ENCODE measurements at regions not wholly inside any gene's neighbourhood (a gene's known extent, or its start where the extent isn't known, plus 50 kb on each side); places are given as distances from the start of the nearest gene placed in this dataset.

- DNase-seq: no peak
- POLR2A ChIA-PET: no interaction called here
- CTCF ChIA-PET: no interaction called here
- no peaks in the 10 kb centered on the region for H3K9me3 Mint-ChIP-seq
- H3K27me3 Mint-ChIP-seq: no peaks in the 10 kb centered on the region
- no peak overlapping the region for H3K4me3 Mint-ChIP-seq
- H3K27ac Mint-ChIP-seq: no peak overlapping the region
- no peaks in the 10 kb centered on the region for H3K4me1 Mint-ChIP-seq
- H3K36me3 Mint-ChIP-seq (ENCODE audit: low read depth): no peaks in the 10 kb centered on the region
These were observed 292.9 kb upstream of the SLC14A2 start for GRCh38 chr18:45322343-45322742.

DNA sequence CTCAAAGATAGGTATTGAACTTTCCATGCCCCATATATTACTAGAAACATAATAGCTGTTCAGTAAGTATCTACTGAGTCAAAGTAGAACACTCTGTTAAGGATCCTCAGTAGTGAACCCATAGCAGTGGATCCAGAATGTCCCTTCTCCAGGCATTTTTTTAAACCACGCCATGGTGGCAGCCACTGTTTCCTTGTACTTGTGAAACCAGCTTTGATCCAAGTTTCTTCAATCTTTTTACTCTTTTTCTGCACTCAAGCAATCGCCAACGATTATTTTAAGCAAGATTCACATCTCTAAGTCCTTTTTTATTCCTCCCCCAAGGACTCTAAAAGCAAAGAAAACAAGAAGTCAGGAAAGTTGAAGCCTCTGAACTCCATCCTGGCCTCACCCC, 291.2 kb upstream of the SLC14A2 start:
- Mint-ChIP-seq H3K4me1 (no peaks in the 10 kb centered on the region), H3K27ac (no peak overlapping the region), H3K4me3 (no peak overlapping the region), H3K36me3 (ENCODE audit: low read depth) (no peaks in the 10 kb centered on the region), H3K9me3 (no peaks in the 10 kb centered on the region), H3K27me3 (no peaks in the 10 kb centered on the region)
- ChIA-PET CTCF (no interaction called here), POLR2A (no interaction called here)
- no peak for DNase-seq

- Mint-ChIP-seq H3K36me3 (ENCODE audit: low read depth) (no peaks in the 10 kb centered on the region), H3K9me3 (no peaks in the 10 kb centered on the region), H3K27me3 (no peaks in the 10 kb centered on the region), H3K27ac (no peak overlapping the region), H3K4me3 (no peak overlapping the region), H3K4me1 (no peaks in the 10 kb centered on the region)
- no peak for DNase-seq
- CTCF ChIA-PET: no interaction called here
- POLR2A ChIA-PET: no interaction called here
These were observed 290.7 kb upstream of the SLC14A2 start for GRCh38 chr18:45324495-45325113.

DNA sequence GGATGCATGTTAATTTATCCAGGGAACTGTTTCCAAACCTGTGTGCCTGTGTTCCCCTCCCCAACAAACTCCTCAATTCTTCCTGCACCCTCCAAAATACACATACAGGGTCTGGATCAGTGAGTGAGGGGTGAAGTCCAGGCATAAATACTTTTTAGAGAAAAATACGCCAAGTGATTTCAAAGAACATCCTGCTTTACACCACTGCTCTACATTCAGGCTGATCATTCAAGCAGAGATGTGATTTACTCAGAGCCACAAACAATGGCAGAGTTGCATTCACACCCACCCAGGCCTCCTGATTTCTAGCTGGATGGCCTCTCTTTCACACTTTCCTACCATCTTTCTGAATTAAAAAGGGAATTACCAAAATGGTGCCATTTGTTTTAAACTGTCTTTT, 289.5 kb upstream of the SLC14A2 start:
- no peaks in the 10 kb centered on the region for H3K27me3 Mint-ChIP-seq
- H3K4me3 Mint-ChIP-seq: no peak overlapping the region
- no peak overlapping the region for H3K27ac Mint-ChIP-seq
- no peaks in the 10 kb centered on the region for H3K36me3 Mint-ChIP-seq (ENCODE audit: low read depth)
- CTCF ChIA-PET: no interaction called here
- no peaks in the 10 kb centered on the region for H3K4me1 Mint-ChIP-seq
- DNase-seq: no peak
- POLR2A ChIA-PET: no interaction called here
- no peaks in the 10 kb centered on the region for H3K9me3 Mint-ChIP-seq

GRCh38 chr18:45326505-45326904, 288.8 kb upstream of the SLC14A2 start:
- ChIA-PET POLR2A (no interaction called here), CTCF (no interaction called here)
- Mint-ChIP-seq H3K4me1 (no peaks in the 10 kb centered on the region), H3K27me3 (no peaks in the 10 kb centered on the region), H3K27ac (no peak overlapping the region), H3K36me3 (ENCODE audit: low read depth) (no peaks in the 10 kb centered on the region), H3K9me3 (no peaks in the 10 kb centered on the region), H3K4me3 (no peak overlapping the region)
- no peak for DNase-seq

DNA sequence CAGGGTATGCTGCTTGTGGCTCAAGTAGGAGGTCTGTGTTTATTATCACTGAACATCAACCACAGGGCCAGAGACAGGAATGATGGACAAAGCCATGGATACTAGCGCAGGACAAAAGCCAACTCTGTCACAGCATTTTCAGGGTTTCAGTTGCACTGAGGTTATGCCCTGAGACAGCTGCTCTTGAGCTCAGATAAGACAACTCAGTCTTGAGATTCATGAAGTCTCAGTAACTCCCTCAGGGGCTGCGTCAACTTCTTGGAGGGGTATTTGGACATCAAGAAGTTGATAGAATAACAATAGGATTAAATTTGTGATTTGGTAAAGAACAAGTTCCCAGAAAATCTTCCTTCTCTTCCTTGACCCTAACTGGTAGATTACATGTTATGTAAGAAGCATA, 287.0 kb upstream of the SLC14A2 start:
- no peaks in the 10 kb centered on the region for H3K36me3 Mint-ChIP-seq (ENCODE audit: low read depth)
- POLR2A ChIA-PET: no interaction called here
- no peaks in the 10 kb centered on the region for H3K4me1 Mint-ChIP-seq
- no peak overlapping the region for H3K27ac Mint-ChIP-seq
- DNase-seq: no peak
- CTCF ChIA-PET: no interaction called here
- H3K9me3 Mint-ChIP-seq: no peaks in the 10 kb centered on the region
- H3K4me3 Mint-ChIP-seq: no peak overlapping the region
- peaks cover 1% of the 10 kb centered on the region for H3K27me3 Mint-ChIP-seq

- Mint-ChIP-seq H3K4me3 (no peak overlapping the region), H3K27me3 (peaks cover 1% of the 10 kb centered on the region), H3K27ac (no peak overlapping the region), H3K4me1 (no peaks in the 10 kb centered on the region), H3K9me3 (no peaks in the 10 kb centered on the region), H3K36me3 (ENCODE audit: low read depth) (no peaks in the 10 kb centered on the region)
- CTCF ChIA-PET: no interaction called here
- POLR2A ChIA-PET: no interaction called here
- DNase-seq: no peak
These were observed 286.5 kb upstream of the SLC14A2 start for GRCh38 chr18:45328811-45329210.

- H3K4me1 Mint-ChIP-seq: no peaks in the 10 kb centered on the region
- H3K27ac Mint-ChIP-seq: no peak overlapping the region
- ChIA-PET POLR2A (no interaction called here), CTCF (no interaction called here)
- DNase-seq: no peak
- no peaks in the 10 kb centered on the region for H3K9me3 Mint-ChIP-seq
- no peaks in the 10 kb centered on the region for H3K36me3 Mint-ChIP-seq (ENCODE audit: low read depth)
- peaks cover 1% of the 10 kb centered on the region for H3K27me3 Mint-ChIP-seq
- no peak overlapping the region for H3K4me3 Mint-ChIP-seq
These were observed 286.0 kb upstream of the SLC14A2 start for GRCh38 chr18:45329316-45329715.

- no peak overlapping the region for H3K4me3 Mint-ChIP-seq
- no peak overlapping the region for H3K27ac Mint-ChIP-seq
- no peak for DNase-seq
- peaks cover 3% of the 10 kb centered on the region for H3K27me3 Mint-ChIP-seq
- CTCF ChIA-PET: no interaction called here
- H3K9me3 Mint-ChIP-seq: no peaks in the 10 kb centered on the region
- H3K4me1 Mint-ChIP-seq: no peaks in the 10 kb centered on the region
- POLR2A ChIA-PET: no interaction called here
- no peaks in the 10 kb centered on the region for H3K36me3 Mint-ChIP-seq (ENCODE audit: low read depth)
These were observed 285.1 kb upstream of the SLC14A2 start for GRCh38 chr18:45330170-45330594.

DNA sequence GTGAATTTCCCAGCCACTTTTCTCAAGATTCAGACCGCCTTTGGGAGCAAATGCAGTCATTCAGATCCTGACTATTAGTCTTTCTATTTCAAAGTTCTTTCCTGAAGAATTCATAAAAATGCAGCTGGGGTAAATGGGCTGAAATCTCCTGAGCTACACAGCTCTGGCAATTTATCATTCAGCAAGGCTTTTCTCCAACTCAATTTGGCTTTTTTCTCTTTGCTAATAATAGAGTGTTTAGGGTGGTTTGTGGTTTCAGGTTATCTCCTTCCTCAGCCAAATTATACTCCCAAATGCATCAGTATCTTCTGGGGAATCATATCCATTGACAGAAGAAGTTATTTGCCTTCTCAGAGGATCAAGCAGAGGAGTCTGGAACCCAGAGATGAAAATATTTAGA, 282.4 kb upstream of the SLC14A2 start:
- H3K27ac Mint-ChIP-seq: no peak overlapping the region
- H3K4me3 Mint-ChIP-seq: no peak overlapping the region
- no peaks in the 10 kb centered on the region for H3K4me1 Mint-ChIP-seq
- H3K9me3 Mint-ChIP-seq: no peaks in the 10 kb centered on the region
- POLR2A ChIA-PET: no interaction called here
- no peak for DNase-seq
- peaks cover 4% of the 10 kb centered on the region for H3K27me3 Mint-ChIP-seq
- CTCF ChIA-PET: no interaction called here
- H3K36me3 Mint-ChIP-seq (ENCODE audit: low read depth): no peaks in the 10 kb centered on the region

DNA sequence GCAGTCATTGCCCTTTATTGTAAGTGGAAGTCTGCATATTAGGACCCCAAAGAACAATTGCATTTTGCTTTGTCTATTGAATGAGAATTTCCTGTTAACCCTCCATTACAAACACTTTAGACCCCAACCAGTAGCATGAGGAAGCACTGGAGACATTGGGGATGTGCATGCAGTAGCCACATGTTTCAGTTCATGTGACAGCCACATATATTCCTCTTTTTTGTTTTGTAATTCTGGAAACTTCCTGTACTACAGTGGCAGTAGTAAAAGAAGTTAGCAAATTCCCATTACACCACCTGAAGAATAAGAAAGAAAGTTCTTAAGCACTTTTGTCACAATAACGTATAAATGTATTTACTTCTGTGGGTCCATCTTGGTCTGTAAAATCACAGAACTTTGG, 281.1 kb upstream of the SLC14A2 start:
- no peaks in the 10 kb centered on the region for H3K36me3 Mint-ChIP-seq (ENCODE audit: low read depth)
- no peak for DNase-seq
- H3K27ac Mint-ChIP-seq: no peak overlapping the region
- H3K4me1 Mint-ChIP-seq: no peaks in the 10 kb centered on the region
- POLR2A ChIA-PET: no interaction called here
- H3K9me3 Mint-ChIP-seq: no peaks in the 10 kb centered on the region
- H3K27me3 Mint-ChIP-seq: peaks cover 4% of the 10 kb centered on the region
- no peak overlapping the region for H3K4me3 Mint-ChIP-seq
- CTCF ChIA-PET: no interaction called here

- ChIA-PET POLR2A (no interaction called here), CTCF (interaction anchor here (1.3 kb wide), 1 partner anchor 23 kb away, joined by 4 read pairs; no protein-coding TSS in a partner anchor)
- H3K27me3 Mint-ChIP-seq: peaks cover 4% of the 10 kb centered on the region
- no peak for DNase-seq
- H3K27ac Mint-ChIP-seq: no peak overlapping the region
- H3K36me3 Mint-ChIP-seq (ENCODE audit: low read depth): no peaks in the 10 kb centered on the region
- no peaks in the 10 kb centered on the region for H3K4me1 Mint-ChIP-seq
- H3K9me3 Mint-ChIP-seq: no peaks in the 10 kb centered on the region
- no peak overlapping the region for H3K4me3 Mint-ChIP-seq
These were observed 279.8 kb upstream of the SLC14A2 start for GRCh38 chr18:45335282-45336043.

DNA sequence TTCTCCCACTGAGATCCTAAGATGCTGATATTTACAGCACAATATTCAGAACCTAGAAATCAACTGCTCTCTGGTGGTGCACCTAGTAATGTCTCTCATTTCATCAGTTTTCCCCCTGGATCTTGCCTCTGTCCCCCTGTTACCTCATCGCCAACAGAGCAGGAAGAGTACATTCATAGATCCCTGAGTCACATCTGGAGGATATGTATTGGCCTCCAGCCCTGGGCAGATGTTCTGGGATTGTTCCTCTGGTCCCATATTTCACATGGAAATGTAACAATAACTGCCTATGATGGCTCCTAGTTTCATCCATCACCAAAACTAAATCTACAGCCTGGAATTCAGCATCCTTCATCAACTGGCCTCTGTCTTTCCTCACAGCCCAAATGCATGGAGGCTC, 278.8 kb upstream of the SLC14A2 start:
- H3K27me3 Mint-ChIP-seq: peaks cover 4% of the 10 kb centered on the region
- no peaks in the 10 kb centered on the region for H3K36me3 Mint-ChIP-seq (ENCODE audit: low read depth)
- no peaks in the 10 kb centered on the region for H3K4me1 Mint-ChIP-seq
- CTCF ChIA-PET: interaction anchor here (1.3 kb wide), 1 partner anchor 24 kb away, joined by 4 read pairs; no protein-coding TSS in a partner anchor
- H3K9me3 Mint-ChIP-seq: no peaks in the 10 kb centered on the region
- H3K27ac Mint-ChIP-seq: no peak overlapping the region
- H3K4me3 Mint-ChIP-seq: no peak overlapping the region
- POLR2A ChIA-PET: no interaction called here
- DNase-seq: no peak

DNA sequence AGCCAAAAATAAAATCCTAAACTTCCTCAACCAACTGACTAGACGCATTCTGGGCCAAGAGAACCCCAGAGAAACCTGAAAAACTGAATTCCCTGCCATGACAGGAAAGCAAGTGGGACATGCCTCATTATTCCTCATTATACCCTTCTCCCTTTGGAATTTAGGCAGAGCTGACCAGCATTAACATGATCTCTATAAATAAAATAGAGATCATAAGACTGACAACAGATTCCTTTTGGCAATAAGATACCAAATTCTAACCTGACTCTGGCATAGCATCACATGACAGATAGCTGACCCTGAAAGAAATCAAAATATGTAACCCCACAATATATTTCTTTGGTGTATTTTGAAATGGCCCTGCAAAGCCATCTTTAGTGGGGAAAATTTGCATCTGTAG, 277.8 kb upstream of the SLC14A2 start:
- Mint-ChIP-seq H3K27me3 (peaks cover 2% of the 10 kb centered on the region), H3K4me1 (no peaks in the 10 kb centered on the region)

More for the DNA sequence above, 277.8 kb upstream of the SLC14A2 start:
- CTCF ChIA-PET: no interaction called here
- H3K27ac Mint-ChIP-seq: no peak overlapping the region
- no peaks in the 10 kb centered on the region for H3K36me3 Mint-ChIP-seq (ENCODE audit: low read depth)
- no peaks in the 10 kb centered on the region for H3K9me3 Mint-ChIP-seq
- no peak for DNase-seq
- H3K4me3 Mint-ChIP-seq: no peak overlapping the region
- POLR2A ChIA-PET: no interaction called here

All from activated CD4-positive, alpha-beta T cell treated with anti-CD3 and anti-CD28 coated beads, Interleukin-2, amount 10 ng/mL, durations not matched to agents 7 days and 5 days (primary cell).